ENCODE measurements at regions not wholly inside any gene's neighbourhood (a gene's known extent, or its start where the extent isn't known, plus 50 kb on each side); places are given as distances from the start of the nearest gene placed in this dataset.
"Not testable (repeated sequence)": the region's sequence is repeated elsewhere in the genome, so short reads cannot be mapped to it uniquely, and the experiment has no call there.

GRCh38 chr5:54867310-54867944 lies 118.0 kb downstream of the ESM1 start:
- DNase-seq (ENCODE audit: low spot score), result no peak
- H3K27ac ChIP-seq, result no peak overlapping the region
- peak overlapping the region; percentile 56 for H3K4me3 ChIP-seq
- TF ChIP-seq CTCF (IDR thresholded peaks at IDR 0.05), result peak; percentile 48

DNA sequence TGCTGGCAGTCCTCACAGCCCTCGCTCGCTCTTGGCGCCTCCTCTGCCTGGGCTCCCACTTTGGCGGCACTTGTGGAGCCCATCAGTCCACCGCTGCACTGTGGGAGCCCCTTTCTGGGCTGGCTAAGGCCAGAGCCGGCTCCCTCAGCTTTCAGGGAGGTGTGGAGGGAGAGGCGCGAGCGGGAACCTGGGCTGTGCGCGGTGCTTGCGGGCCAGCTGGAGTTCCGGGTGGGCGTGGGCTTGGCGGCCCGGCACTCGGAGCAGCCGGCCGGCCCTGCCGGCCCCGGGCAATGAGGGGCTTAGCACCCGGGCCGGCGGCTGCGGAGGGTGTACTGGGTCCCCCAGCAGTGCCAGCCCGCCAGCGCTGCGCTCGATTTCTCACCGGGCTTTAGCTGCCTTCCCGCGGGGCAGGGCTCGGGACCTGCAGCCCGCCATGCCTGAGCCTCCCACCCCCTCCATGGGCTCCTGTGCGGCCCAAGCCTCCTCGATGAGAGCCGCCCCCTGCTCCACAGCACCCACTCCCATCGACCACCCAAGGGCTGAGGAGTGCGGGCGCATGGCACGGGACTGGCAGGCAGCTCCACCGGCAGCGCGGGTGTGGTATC lies 120.4 kb downstream of the ESM1 start:
- not testable (repeated sequence) for DNase-seq (ENCODE audit: low spot score); H3K27ac ChIP-seq; H3K4me3 ChIP-seq

DNA sequence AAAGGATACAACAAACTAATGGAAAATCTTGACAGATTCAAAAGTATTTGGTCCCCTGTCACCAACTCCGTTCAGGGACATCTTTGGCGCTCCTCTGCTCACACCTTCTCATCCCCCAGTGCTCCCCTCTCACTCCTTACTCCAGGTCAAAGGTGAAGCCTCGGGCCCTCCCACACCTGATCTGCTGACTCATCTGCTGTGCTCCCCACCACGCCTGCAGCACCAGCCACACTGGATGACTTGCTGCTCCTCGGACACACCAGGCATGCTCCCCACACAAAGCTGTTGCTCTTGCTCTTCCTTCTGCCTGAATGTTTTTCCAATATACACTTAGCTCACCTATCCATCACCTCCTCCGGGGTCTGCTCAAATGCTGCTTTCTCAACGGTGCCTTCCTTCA lies 123.4 kb downstream of the ESM1 start:
- no peak for DNase-seq (ENCODE audit: low spot score)
- TF ChIP-seq CTCF (IDR thresholded peaks at IDR 0.05), result no peak
- Histone ChIP-seq H3K27ac (no peak overlapping the region), H3K4me3 (no peak overlapping the region)

- no peak overlapping the region for H3K27ac ChIP-seq
- no peak for TF ChIP-seq CTCF (IDR thresholded peaks at IDR 0.05)
- no peak for DNase-seq (ENCODE audit: low spot score)
- H3K4me3 ChIP-seq, result no peak overlapping the region
Measured at GRCh38 chr5:54861212-54861894, 124.0 kb downstream of the ESM1 start.

DNA sequence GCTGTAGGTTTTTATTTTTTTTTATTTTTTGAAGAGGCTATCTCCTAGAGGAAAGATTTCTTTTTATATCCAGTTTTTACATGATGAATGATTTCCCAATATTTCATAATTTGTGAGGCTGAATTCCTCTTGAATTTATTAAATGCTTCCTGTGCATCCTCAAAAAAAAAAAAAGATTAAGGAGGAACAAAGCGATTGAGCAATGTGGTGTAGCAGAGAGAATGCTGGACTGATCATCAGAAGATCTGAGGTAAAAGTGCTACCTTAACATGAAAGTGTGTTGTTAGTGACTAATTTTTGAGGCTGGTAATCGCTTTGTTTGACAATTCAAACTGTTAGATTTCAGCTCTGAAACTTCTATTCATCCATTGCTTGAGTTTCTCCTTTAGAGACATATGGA lies 125.1 kb downstream of the ESM1 start:
- DNase-seq (ENCODE audit: low spot score), result no peak
- no peak for TF ChIP-seq CTCF (IDR thresholded peaks at IDR 0.05)
- Histone ChIP-seq H3K27ac (no peak overlapping the region), H3K4me3 (no peak overlapping the region)

DNA sequence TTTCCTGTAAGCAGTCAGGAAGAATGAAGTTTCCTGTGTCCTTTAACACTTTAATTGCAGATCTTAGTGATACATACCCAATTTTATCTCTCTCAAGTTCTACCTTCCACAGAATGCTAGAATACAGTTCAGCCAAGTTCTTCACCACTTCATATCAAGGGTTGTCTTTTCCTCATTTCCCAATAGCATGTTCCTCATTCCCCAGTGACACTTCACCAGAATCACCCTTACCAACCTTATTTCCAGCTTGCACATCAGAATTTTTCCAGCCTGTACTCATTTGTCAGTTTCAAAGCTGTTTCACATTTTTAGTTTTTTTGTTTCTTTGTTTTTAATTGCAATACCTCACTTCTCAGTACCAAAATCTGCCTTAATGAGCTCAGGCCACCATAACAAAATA lies 126.1 kb downstream of the ESM1 start:
- no peak for TF ChIP-seq CTCF (IDR thresholded peaks at IDR 0.05)
- Histone ChIP-seq H3K27ac (no peak overlapping the region), H3K4me3 (no peak overlapping the region)
- no peak for DNase-seq (ENCODE audit: low spot score)

DNA sequence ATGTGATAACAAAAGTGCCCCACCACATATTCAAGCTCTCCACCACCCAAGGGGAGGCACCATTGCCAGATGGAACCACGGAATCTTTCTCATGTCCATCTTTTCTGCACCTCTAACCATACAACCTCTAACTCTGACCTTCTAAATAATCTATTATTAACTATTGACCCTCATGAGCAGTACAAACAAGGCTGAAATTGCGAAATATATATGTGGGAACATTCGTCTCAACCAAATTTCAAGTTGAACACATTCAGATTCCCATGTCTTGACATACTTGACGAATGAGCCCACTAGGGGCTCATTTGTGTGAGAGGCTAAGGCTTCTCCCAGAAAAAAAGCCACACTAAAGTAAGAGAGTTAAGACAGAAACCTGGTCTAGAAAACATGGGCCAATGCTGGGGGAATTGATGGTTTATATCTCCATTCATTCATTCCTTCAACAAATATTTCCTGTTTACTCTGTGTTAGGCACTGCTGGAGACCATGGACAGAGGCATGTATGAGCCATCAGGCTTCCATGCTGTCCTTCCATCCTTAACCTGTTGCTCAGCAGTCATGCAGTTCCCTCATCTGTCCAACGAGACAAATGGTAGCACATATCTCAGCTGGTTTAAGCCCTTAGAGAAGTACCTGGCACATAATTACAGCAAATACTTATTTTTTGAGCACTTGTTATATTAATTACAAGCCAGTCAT lies 130.4 kb downstream of the ESM1 start:
- Histone ChIP-seq H3K27ac (no peak overlapping the region), H3K4me3 (no peak overlapping the region)
- DNase-seq (ENCODE audit: low spot score), result no peak
- TF ChIP-seq CTCF (IDR thresholded peaks at IDR 0.05), result no peak
